ENCODE measurements at regions not wholly inside any gene's neighbourhood (a gene's known extent, or its start where the extent isn't known, plus 50 kb on each side); places are given as distances from the start of the nearest gene placed in this dataset.

DNA sequence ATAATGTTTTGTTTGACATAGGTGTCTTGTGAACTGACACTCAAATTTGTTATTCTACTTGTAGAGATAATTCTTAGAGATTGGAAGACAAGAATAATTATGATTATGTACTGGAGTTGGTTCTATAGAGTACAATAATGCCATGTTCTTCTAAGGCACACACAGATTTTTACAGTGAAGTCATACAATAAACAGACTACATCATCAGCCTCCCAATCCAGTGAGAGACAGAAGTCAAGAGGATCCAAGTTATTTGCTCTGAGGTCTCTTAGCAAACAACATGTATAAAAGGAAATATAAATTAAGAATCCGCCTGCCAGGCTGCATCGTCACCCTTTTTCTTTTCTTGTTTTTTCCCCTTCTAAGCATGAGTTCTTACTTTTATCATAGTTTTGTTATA is 613.5 kb upstream of the SETBP1 start:
- Histone ChIP-seq H3K36me3 (ENCODE audit: control insufficient read depth in 2 of 3, insufficient read depth in 3 of 3, low read length in 3 of 3) (no peaks in the 10 kb centered on the region), H3K9ac (ENCODE audit: low read length in 3 of 3) (no peak overlapping the region), H3K9me3 (ENCODE audit: control insufficient read depth in 2 of 3, insufficient read depth in 1 of 3, low read length in 3 of 3) (no peaks in the 10 kb centered on the region), H3K4me1 (ENCODE audit: control insufficient read depth in 2 of 3, insufficient read depth in 2 of 3, low read depth in 1 of 3, low read length in 3 of 3) (no peaks in the 10 kb centered on the region), H3K27ac (ENCODE audit: low read depth in 2 of 2, low read length in 2 of 2) (no peak overlapping the region), H3K4me3 (ENCODE audit: low read length in 3 of 3) (no peak overlapping the region), H3K27me3 (ENCODE audit: control insufficient read depth, insufficient read depth, low read length) (no peaks in the 10 kb centered on the region)
- TF ChIP-seq, protein P1, sequence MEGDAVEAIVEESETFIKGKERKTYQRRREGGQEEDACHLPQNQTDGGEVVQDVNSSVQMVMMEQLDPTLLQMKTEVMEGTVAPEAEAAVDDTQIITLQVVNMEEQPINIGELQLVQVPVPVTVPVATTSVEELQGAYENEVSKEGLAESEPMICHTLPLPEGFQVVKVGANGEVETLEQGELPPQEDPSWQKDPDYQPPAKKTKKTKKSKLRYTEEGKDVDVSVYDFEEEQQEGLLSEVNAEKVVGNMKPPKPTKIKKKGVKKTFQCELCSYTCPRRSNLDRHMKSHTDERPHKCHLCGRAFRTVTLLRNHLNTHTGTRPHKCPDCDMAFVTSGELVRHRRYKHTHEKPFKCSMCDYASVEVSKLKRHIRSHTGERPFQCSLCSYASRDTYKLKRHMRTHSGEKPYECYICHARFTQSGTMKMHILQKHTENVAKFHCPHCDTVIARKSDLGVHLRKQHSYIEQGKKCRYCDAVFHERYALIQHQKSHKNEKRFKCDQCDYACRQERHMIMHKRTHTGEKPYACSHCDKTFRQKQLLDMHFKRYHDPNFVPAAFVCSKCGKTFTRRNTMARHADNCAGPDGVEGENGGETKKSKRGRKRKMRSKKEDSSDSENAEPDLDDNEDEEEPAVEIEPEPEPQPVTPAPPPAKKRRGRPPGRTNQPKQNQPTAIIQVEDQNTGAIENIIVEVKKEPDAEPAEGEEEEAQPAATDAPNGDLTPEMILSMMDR (IDR thresholded peaks at IDR 0.05; ENCODE audit: borderline replicate concordance, extremely low read depth, insufficient read depth): no peak
- no peak for DNase-seq
- intact Hi-C loops (cut with DNase I): no loop called here
- FAIRE-seq: no peak

DNA sequence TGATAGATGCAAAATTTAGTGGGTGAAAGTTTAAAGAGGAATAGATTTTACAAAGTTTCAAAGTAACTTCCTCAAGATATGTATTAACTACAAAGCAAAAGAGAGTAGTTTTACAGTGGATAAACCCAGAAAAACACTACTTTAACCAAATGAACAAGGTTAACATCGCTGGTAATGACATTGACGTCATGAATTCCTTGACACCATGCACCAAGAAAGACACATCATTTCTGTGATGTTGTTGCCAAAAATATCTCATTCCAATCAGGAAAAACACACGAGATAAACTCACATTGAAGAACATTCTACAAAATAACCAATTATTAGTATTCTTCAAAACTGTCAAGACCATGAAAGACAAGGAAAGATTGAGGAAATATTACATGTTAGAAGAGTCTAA is 605.6 kb upstream of the SETBP1 start:
- FAIRE-seq: no peak
- Histone ChIP-seq H3K36me3 (ENCODE audit: control insufficient read depth in 2 of 3, insufficient read depth in 3 of 3, low read length in 3 of 3) (no peaks in the 10 kb centered on the region), H3K9me3 (ENCODE audit: control insufficient read depth in 2 of 3, insufficient read depth in 1 of 3, low read length in 3 of 3) (no peaks in the 10 kb centered on the region), H3K27me3 (ENCODE audit: control insufficient read depth, insufficient read depth, low read length) (no peaks in the 10 kb centered on the region), H3K27ac (ENCODE audit: low read depth in 2 of 2, low read length in 2 of 2) (no peak overlapping the region), H3K4me1 (ENCODE audit: control insufficient read depth in 2 of 3, insufficient read depth in 2 of 3, low read depth in 1 of 3, low read length in 3 of 3) (no peaks in the 10 kb centered on the region), H3K9ac (ENCODE audit: low read length in 3 of 3) (no peak overlapping the region), H3K4me3 (ENCODE audit: low read length in 3 of 3) (no peak overlapping the region)
- TF ChIP-seq, protein P1 (IDR thresholded peaks at IDR 0.05; ENCODE audit: borderline replicate concordance, extremely low read depth, insufficient read depth): no peak
- no peak for DNase-seq
- intact Hi-C loops (cut with DNase I): no loop called here

DNA sequence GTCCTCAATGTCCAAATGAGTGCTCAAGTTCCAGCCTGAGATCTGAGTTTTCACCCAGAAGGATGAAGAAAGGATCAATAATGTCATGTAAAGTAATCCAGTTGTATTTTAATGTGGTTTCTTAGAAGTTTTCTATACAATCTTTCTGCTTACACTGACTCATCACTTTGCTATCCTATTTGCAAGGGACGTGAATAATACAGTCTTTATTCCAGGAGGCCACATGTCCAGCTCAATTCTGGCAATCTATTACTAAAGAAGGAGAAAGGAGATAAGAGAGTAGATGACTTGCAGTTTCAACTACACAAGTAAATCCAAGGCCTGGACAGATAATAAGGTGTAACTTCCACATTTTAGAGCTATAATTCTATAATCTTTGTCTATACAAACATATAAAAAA is 601.1 kb upstream of the SETBP1 start:
- intact Hi-C loops (cut with DNase I): no loop called here
- no peaks in the 10 kb centered on the region for H3K9me3 ChIP-seq (ENCODE audit: control insufficient read depth in 2 of 3, insufficient read depth in 1 of 3, low read length in 3 of 3)
- H3K4me1 ChIP-seq (ENCODE audit: control insufficient read depth in 2 of 3, insufficient read depth in 2 of 3, low read depth in 1 of 3, low read length in 3 of 3): no peaks in the 10 kb centered on the region
- no peak overlapping the region for H3K4me3 ChIP-seq (ENCODE audit: low read length in 3 of 3)
- FAIRE-seq (no peak), DNase-seq (no peak)
- TF ChIP-seq, protein P1 (IDR thresholded peaks at IDR 0.05; ENCODE audit: borderline replicate concordance, extremely low read depth, insufficient read depth): no peak
- H3K27me3 ChIP-seq (ENCODE audit: control insufficient read depth, insufficient read depth, low read length): no peaks in the 10 kb centered on the region
- no peak overlapping the region for H3K27ac ChIP-seq (ENCODE audit: low read depth in 2 of 2, low read length in 2 of 2)
- no peak overlapping the region for H3K9ac ChIP-seq (ENCODE audit: low read length in 3 of 3)
- H3K36me3 ChIP-seq (ENCODE audit: control insufficient read depth in 2 of 3, insufficient read depth in 3 of 3, low read length in 3 of 3): no peaks in the 10 kb centered on the region

DNA sequence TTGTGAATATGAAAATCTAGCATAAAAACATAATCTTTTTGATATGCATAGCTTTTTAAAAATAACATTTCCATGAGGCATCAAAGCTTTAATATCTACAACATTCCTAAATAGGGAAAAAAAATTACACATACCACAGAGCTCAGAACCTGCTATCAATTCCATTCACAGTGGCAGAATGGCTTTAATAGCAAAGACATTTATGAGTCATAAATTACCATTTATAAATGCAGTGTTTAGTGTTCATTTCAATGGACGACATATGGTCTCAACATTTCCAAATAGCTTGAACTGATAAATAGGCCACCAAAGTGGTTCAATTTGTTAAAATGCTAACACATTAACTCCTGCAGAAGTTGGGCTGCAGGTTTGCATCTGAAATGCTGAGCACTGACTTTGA is 600.6 kb upstream of the SETBP1 start:
- Histone ChIP-seq H3K4me1 (ENCODE audit: control insufficient read depth in 2 of 3, insufficient read depth in 2 of 3, low read depth in 1 of 3, low read length in 3 of 3) (no peaks in the 10 kb centered on the region), H3K27me3 (ENCODE audit: control insufficient read depth, insufficient read depth, low read length) (no peaks in the 10 kb centered on the region), H3K9ac (ENCODE audit: low read length in 3 of 3) (no peak overlapping the region), H3K27ac (ENCODE audit: low read depth in 2 of 2, low read length in 2 of 2) (no peak overlapping the region), H3K4me3 (ENCODE audit: low read length in 3 of 3) (no peak overlapping the region), H3K36me3 (ENCODE audit: control insufficient read depth in 2 of 3, insufficient read depth in 3 of 3, low read length in 3 of 3) (no peaks in the 10 kb centered on the region), H3K9me3 (ENCODE audit: control insufficient read depth in 2 of 3, insufficient read depth in 1 of 3, low read length in 3 of 3) (no peaks in the 10 kb centered on the region)
- no peak for DNase-seq
- intact Hi-C loops (cut with DNase I): no loop called here
- FAIRE-seq: no peak
- TF ChIP-seq, protein P1 (IDR thresholded peaks at IDR 0.05; ENCODE audit: borderline replicate concordance, extremely low read depth, insufficient read depth): no peak

All from kidney (tissue), 13 donors.